ENCODE measurements at regions not wholly inside any gene's neighbourhood (a gene's known extent, or its start where the extent isn't known, plus 50 kb on each side); places are given as distances from the start of the nearest gene placed in this dataset.

GRCh38 chr9:73219985-73220626 lies 68.4 kb downstream of the ANXA1 start:
- DNase-seq (ENCODE audit: low read depth): peak; percentile 28
- H3K27me3 ChIP-seq (ENCODE audit: control insufficient read depth, insufficient read depth, low read length): no peaks in the 10 kb centered on the region
- no peaks in the 10 kb centered on the region for H3K36me3 ChIP-seq (ENCODE audit: control insufficient read depth, insufficient read depth, low read length)
- H3K4me3 ChIP-seq (ENCODE audit: low read depth, low read length): no peak overlapping the region
- TF ChIP-seq CTCF (IDR thresholded peaks at IDR 0.05; ENCODE audit: insufficient read depth, low read length, poor library complexity, severe bottlenecking): no peak

- no peaks in the 10 kb centered on the region for H3K27me3 ChIP-seq (ENCODE audit: control insufficient read depth, insufficient read depth, low read length)
Observed at GRCh38 chr9:73223594-73223993, 71.9 kb downstream of the ANXA1 start.

GRCh38 chr9:73229543-73229942 lies 77.9 kb downstream of the ANXA1 start:
- Histone ChIP-seq H3K27me3 (ENCODE audit: control insufficient read depth, insufficient read depth, low read length) (no peaks in the 10 kb centered on the region), H3K4me3 (ENCODE audit: low read depth, low read length) (no peak overlapping the region), H3K36me3 (ENCODE audit: control insufficient read depth, insufficient read depth, low read length) (no peaks in the 10 kb centered on the region)
- no peak for DNase-seq (ENCODE audit: low read depth)
- no peak for TF ChIP-seq CTCF (IDR thresholded peaks at IDR 0.05; ENCODE audit: insufficient read depth, low read length, poor library complexity, severe bottlenecking)

More at GRCh38 chr9:73223594-73223993, 71.9 kb downstream of the ANXA1 start:
- H3K36me3 ChIP-seq (ENCODE audit: control insufficient read depth, insufficient read depth, low read length): no peaks in the 10 kb centered on the region
- H3K4me3 ChIP-seq (ENCODE audit: low read depth, low read length): no peak overlapping the region
- DNase-seq (ENCODE audit: low read depth): no peak
- no peak for TF ChIP-seq CTCF (IDR thresholded peaks at IDR 0.05; ENCODE audit: insufficient read depth, low read length, poor library complexity, severe bottlenecking)

- no peaks in the 10 kb centered on the region for H3K36me3 ChIP-seq (ENCODE audit: control insufficient read depth, insufficient read depth, low read length)
- no peak overlapping the region for H3K4me3 ChIP-seq (ENCODE audit: low read depth, low read length)
- no peak for TF ChIP-seq CTCF (IDR thresholded peaks at IDR 0.05; ENCODE audit: insufficient read depth, low read length, poor library complexity, severe bottlenecking)
- H3K27me3 ChIP-seq (ENCODE audit: control insufficient read depth, insufficient read depth, low read length): no peaks in the 10 kb centered on the region
- DNase-seq (ENCODE audit: low read depth): no peak
Observed at GRCh38 chr9:73230251-73230650, 78.6 kb downstream of the ANXA1 start.

- TF ChIP-seq CTCF (IDR thresholded peaks at IDR 0.05; ENCODE audit: insufficient read depth, low read length, poor library complexity, severe bottlenecking): no peak
- no peak overlapping the region for H3K4me3 ChIP-seq (ENCODE audit: low read depth, low read length)
- no peaks in the 10 kb centered on the region for H3K36me3 ChIP-seq (ENCODE audit: control insufficient read depth, insufficient read depth, low read length)
- no peaks in the 10 kb centered on the region for H3K27me3 ChIP-seq (ENCODE audit: control insufficient read depth, insufficient read depth, low read length)
- DNase-seq (ENCODE audit: low read depth): no peak
Observed at GRCh38 chr9:73231203-73231602, 79.5 kb downstream of the ANXA1 start.

- DNase-seq (ENCODE audit: low read depth): no peak
- Histone ChIP-seq H3K36me3 (ENCODE audit: control insufficient read depth, insufficient read depth, low read length) (no peaks in the 10 kb centered on the region), H3K27me3 (ENCODE audit: control insufficient read depth, insufficient read depth, low read length) (no peaks in the 10 kb centered on the region), H3K4me3 (ENCODE audit: low read depth, low read length) (no peak overlapping the region)
- TF ChIP-seq CTCF (IDR thresholded peaks at IDR 0.05; ENCODE audit: insufficient read depth, low read length, poor library complexity, severe bottlenecking): no peak
Observed at GRCh38 chr9:73233359-73234007, 81.8 kb downstream of the ANXA1 start.

Data from kidney epithelial cell (primary cell).